AG08396 (cell line): ENCODE measurements at regions not wholly inside any gene's neighbourhood (a gene's known extent, or its start where the extent isn't known, plus 50 kb on each side); places are given as distances from the start of the nearest gene placed in this dataset.
"Not testable (repeated sequence)": the region's sequence is repeated elsewhere in the genome, so short reads cannot be mapped to it uniquely, and the experiment has no call there.

Experiments used
- DNase-seq: peaks from one replicate; pipeline ENCODE4 v3.0.0; 2012; ENCODE audit warnings: low spot score, mixed read lengths

GRCh38 chr3:10625323-10625722 is 119.9 kb upstream of the ATP2B2 start:
- DNase-seq, result no peak

GRCh38 chr3:10627884-10628572 is 122.6 kb upstream of the ATP2B2 start:
- no peak for DNase-seq

GRCh38 chr3:10628891-10629670 is 123.7 kb upstream of the ATP2B2 start:
- no peak for DNase-seq

- DNase-seq, result no peak
These were observed 124.3 kb upstream of the ATP2B2 start for GRCh38 chr3:10629671-10630040.

- DNase-seq, result no peak
These were observed 125.8 kb upstream of the ATP2B2 start for GRCh38 chr3:10631224-10631623.

- DNase-seq, result no peak
These were observed 126.7 kb upstream of the ATP2B2 start for GRCh38 chr3:10632125-10632524.

GRCh38 chr3:10632741-10633140 is 127.4 kb upstream of the ATP2B2 start:
- DNase-seq, result no peak

- no peak for DNase-seq
These were observed 130.2 kb upstream of the ATP2B2 start for GRCh38 chr3:10635446-10636076.

- no peak for DNase-seq
These were observed 132.0 kb upstream of the ATP2B2 start for GRCh38 chr3:10637342-10637741.

- DNase-seq, result no peak
These were observed 133.1 kb upstream of the ATP2B2 start for GRCh38 chr3:10638466-10638865.

GRCh38 chr3:10641760-10642159 is 136.4 kb upstream of the ATP2B2 start:
- no peak for DNase-seq

GRCh38 chr3:10644189-10644588 is 138.8 kb upstream of the ATP2B2 start:
- DNase-seq, result no peak

GRCh38 chr3:10645800-10646199 is 140.4 kb upstream of the ATP2B2 start:
- no peak for DNase-seq

- no peak for DNase-seq
These were observed 141.3 kb upstream of the ATP2B2 start for GRCh38 chr3:10646531-10647335.

- DNase-seq, result no peak
These were observed 142.0 kb upstream of the ATP2B2 start for GRCh38 chr3:10647376-10647775.

GRCh38 chr3:10648181-10648580 is 142.8 kb upstream of the ATP2B2 start:
- DNase-seq, result no peak

GRCh38 chr3:10649463-10649862 is 144.1 kb upstream of the ATP2B2 start:
- not testable (repeated sequence) for DNase-seq

GRCh38 chr3:10651506-10651905 is 146.1 kb upstream of the ATP2B2 start:
- no peak for DNase-seq

- DNase-seq, result no peak
These were observed 147.9 kb upstream of the ATP2B2 start for GRCh38 chr3:10653241-10653640.

- DNase-seq, result no peak
These were observed 148.7 kb upstream of the ATP2B2 start for GRCh38 chr3:10653866-10654611.

GRCh38 chr3:10655105-10655504 is 149.7 kb upstream of the ATP2B2 start:
- DNase-seq, result no peak

- not testable (repeated sequence) for DNase-seq
These were observed 152.0 kb upstream of the ATP2B2 start for GRCh38 chr3:10657339-10657738.
